Ishikawa (cell line): ENCODE measurements at regions not wholly inside any gene's neighbourhood (a gene's known extent, or its start where the extent isn't known, plus 50 kb on each side); places are given as distances from the start of the nearest gene placed in this dataset.

ENCODE experiments used
- CEBPB ChIP-seq: IDR thresholded peaks from 2 replicates; pipeline ENCODE4 v1.6.1; 2012
- CREB1 ChIP-seq: IDR thresholded peaks from 2 replicates; pipeline ENCODE4 v1.6.1; 2012; ENCODE audit warnings: low read depth
- EGR1 ChIP-seq: IDR thresholded peaks from 2 replicates; pipeline ENCODE4 v1.6.1; 2012
- EP300 ChIP-seq: IDR thresholded peaks from 2 replicates; pipeline ENCODE4 v1.6.1; 2012; ENCODE audit warnings: borderline replicate concordance
- FOXM1 ChIP-seq: IDR thresholded peaks from 2 replicates; pipeline ENCODE4 v1.6.1; 2012; ENCODE audit warnings: low read depth, borderline replicate concordance
- MAX ChIP-seq: IDR thresholded peaks from 2 replicates; pipeline ENCODE4 v1.6.1; 2012
- NFIC ChIP-seq: IDR thresholded peaks from 2 replicates; pipeline ENCODE4 v1.6.1; 2012
- RAD21 ChIP-seq: IDR thresholded peaks from 2 replicates; pipeline ENCODE4 v1.6.1; 2012; ENCODE audit warnings: low read depth
- REST ChIP-seq: IDR thresholded peaks from 2 replicates; pipeline ENCODE4 v1.6.1; 2012; ENCODE audit warnings: low read depth, mild to moderate bottlenecking
- TAF1 ChIP-seq: IDR thresholded peaks from 2 replicates; pipeline ENCODE4 v1.6.1; 2012; ENCODE audit warnings: low read depth, mild to moderate bottlenecking
- TCF12 ChIP-seq: IDR thresholded peaks from 2 replicates; pipeline ENCODE4 v1.6.1; 2012; ENCODE audit warnings: low read depth
- TEAD4 ChIP-seq: IDR thresholded peaks from 2 replicates; pipeline ENCODE4 v1.6.1; 2012
- USF1 ChIP-seq: IDR thresholded peaks from 2 replicates; pipeline ENCODE4 v1.6.1; 2012
- YY1 ChIP-seq: IDR thresholded peaks from 2 replicates; pipeline ENCODE4 v1.6.1; 2012; ENCODE audit warnings: low read depth
- ZBTB7A ChIP-seq: IDR thresholded peaks from 2 replicates; pipeline ENCODE4 v1.6.1; 2012; ENCODE audit warnings: low read depth

- TF ChIP-seq CREB1 = no peak
These were observed 383.7 kb upstream of the CFAP20DC start for GRCh38 chr3:59433546-59433945.

DNA sequence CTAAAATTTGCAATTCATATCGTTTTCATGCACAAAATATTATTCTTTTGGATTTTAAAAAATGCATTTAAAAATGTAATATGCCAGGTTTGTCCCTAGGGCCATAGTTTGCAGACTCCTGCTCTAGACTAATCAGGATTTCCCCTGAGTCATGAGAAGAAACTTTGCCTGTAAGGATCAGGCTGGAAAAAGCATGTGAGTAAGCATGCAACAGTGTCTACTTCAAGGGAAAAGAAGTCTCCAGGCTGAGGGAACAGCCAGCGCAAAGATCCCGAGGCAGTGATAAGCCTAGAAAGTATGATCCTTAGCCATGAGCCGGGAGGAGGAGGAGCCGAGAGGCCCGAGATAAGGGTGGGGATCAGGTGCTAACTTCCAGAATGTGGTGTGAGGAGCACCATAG lies 382.8 kb upstream of the CFAP20DC start:
- no peak for TF ChIP-seq MAX
- TF ChIP-seq ZBTB7A = no peak
- TF ChIP-seq TEAD4 = no peak
- TF ChIP-seq CEBPB = no peak
- TF ChIP-seq USF1 = no peak

GRCh38 chr3:59430341-59430740 lies 380.5 kb upstream of the CFAP20DC start:
- no peak for TF ChIP-seq USF1
- TF ChIP-seq TCF12 = no peak
- no peak for TF ChIP-seq CEBPB
- no peak for TF ChIP-seq CREB1
- TF ChIP-seq NFIC = no peak
- TF ChIP-seq RAD21 = no peak
- no peak for TF ChIP-seq REST
- TF ChIP-seq YY1 = no peak

- no peak for TF ChIP-seq TAF1
- no peak for TF ChIP-seq REST
- no peak for TF ChIP-seq TEAD4
- no peak for TF ChIP-seq MAX
- TF ChIP-seq CEBPB = no peak
- no peak for TF ChIP-seq CREB1
- TF ChIP-seq EP300 = no peak
- TF ChIP-seq ZBTB7A = no peak
- TF ChIP-seq USF1 = no peak
- no peak for TF ChIP-seq EGR1
- no peak for TF ChIP-seq NFIC
- TF ChIP-seq RAD21 = no peak
- TF ChIP-seq FOXM1 = no peak
- no peak for TF ChIP-seq TCF12
- TF ChIP-seq YY1 = no peak
These were observed 379.4 kb upstream of the CFAP20DC start for GRCh38 chr3:59429198-59429597.

DNA sequence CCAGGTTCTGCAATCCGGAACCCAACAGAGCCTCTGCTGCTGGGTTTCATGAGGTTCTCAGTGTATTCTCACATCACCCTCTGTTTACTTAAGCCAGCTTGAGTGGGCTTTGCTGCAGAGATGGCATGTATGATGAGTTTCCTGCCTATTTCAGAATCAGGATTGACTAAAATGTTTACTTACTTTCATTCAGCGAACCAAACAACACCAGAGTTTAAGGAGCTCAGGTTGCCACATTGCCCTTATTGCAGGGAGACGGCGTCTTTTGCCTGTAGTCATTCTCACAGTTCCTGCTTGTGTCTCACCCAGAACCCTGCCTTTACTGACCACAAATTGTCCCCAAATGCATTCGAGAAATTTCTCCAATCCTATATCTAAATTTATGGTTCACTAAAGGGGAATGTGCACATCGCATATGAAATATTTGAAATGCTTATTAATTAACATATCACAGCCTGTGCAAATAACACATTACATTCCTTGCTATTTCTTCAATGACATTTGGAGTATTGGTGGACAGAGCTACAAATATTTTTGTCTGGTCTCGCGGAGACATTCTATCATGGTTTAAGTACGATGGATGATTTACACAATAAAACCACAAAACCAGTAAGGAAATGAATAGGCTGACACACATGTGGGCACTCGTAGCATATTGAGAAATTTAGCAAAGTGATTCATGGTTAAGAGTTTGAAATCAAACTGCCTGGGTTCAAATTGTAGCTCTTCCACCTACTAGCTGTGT lies 377.2 kb upstream of the CFAP20DC start:
- no peak for TF ChIP-seq RAD21
- no peak for TF ChIP-seq TAF1
- TF ChIP-seq ZBTB7A = no peak
- no peak for TF ChIP-seq EGR1
- TF ChIP-seq CREB1 = no peak
- no peak for TF ChIP-seq CEBPB
- no peak for TF ChIP-seq TCF12
- no peak for TF ChIP-seq NFIC
- TF ChIP-seq FOXM1 = no peak
- TF ChIP-seq MAX = no peak
- no peak for TF ChIP-seq EP300
- TF ChIP-seq USF1 = no peak
- no peak for TF ChIP-seq TEAD4
- no peak for TF ChIP-seq YY1
- no peak for TF ChIP-seq REST
